SK-N-MC (cell line): ENCODE measurements at regions not wholly inside any gene's neighbourhood (a gene's known extent, or its start where the extent isn't known, plus 50 kb on each side); places are given as distances from the start of the nearest gene placed in this dataset.

ENCODE experiments used
- EZH2 ChIP-seq: fragments of 200-600 bp; sonication (generic); IDR thresholded peaks from one replicate; pipeline ENCODE4 v1.6.1; 2017; ENCODE audit warnings: antibody characterized with exemption
- FOXP2 ChIP-seq: optimal IDR thresholded peaks from 2 replicates; pipeline ENCODE3; 2011; ENCODE audit warnings: mild to moderate bottlenecking, moderate library complexity; ENCODE audit not compliant: insufficient read depth; ENCODE audit errors: extremely low read length, control extremely low read depth
- POLR2AphosphoS5 ChIP-seq: IDR thresholded peaks from 2 replicates; pipeline ENCODE4 v1.6.1; 2012; ENCODE audit warnings: mild to moderate bottlenecking, low read depth, low read length, borderline replicate concordance

GRCh38 chr20:37630166-37630565 lies 63.7 kb upstream of the CTNNBL1 start:
- TF ChIP-seq POLR2AphosphoS5 (no peak), EZH2 (no peak), FOXP2 (no peak)
